C4-2B (cell line): ENCODE measurements at regions not wholly inside any gene's neighbourhood (a gene's known extent, or its start where the extent isn't known, plus 50 kb on each side); places are given as distances from the start of the nearest gene placed in this dataset.
"Not testable (repeated sequence)": the region's sequence is repeated elsewhere in the genome, so short reads cannot be mapped to it uniquely, and the experiment has no call there.

Experiments used
- H3K27ac ChIP-seq: fragments of 450-650 bp; 2 replicates; pipeline ENCODE4 v1.5.1; 2017
- ZFX ChIP-seq: fragments of 450-650 bp; IDR thresholded peaks from 2 replicates; pipeline ENCODE4 v1.6.1; 2017
- TF ChIP-seq, protein P1 (sequence below): fragments of 450-650 bp; conservative IDR thresholded peaks from 2 replicates; pipeline ENCODE4 v1.5.1; 2017; ENCODE audit warnings: mild to moderate bottlenecking

- TF ChIP-seq, protein P1, sequence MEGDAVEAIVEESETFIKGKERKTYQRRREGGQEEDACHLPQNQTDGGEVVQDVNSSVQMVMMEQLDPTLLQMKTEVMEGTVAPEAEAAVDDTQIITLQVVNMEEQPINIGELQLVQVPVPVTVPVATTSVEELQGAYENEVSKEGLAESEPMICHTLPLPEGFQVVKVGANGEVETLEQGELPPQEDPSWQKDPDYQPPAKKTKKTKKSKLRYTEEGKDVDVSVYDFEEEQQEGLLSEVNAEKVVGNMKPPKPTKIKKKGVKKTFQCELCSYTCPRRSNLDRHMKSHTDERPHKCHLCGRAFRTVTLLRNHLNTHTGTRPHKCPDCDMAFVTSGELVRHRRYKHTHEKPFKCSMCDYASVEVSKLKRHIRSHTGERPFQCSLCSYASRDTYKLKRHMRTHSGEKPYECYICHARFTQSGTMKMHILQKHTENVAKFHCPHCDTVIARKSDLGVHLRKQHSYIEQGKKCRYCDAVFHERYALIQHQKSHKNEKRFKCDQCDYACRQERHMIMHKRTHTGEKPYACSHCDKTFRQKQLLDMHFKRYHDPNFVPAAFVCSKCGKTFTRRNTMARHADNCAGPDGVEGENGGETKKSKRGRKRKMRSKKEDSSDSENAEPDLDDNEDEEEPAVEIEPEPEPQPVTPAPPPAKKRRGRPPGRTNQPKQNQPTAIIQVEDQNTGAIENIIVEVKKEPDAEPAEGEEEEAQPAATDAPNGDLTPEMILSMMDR: no peak
- TF ChIP-seq ZFX: no peak
Measured at GRCh38 chr7:21330462-21331178, 97.3 kb upstream of the SP4 start.

GRCh38 chr7:21334906-21335305 is 93.0 kb upstream of the SP4 start:
- H3K27ac ChIP-seq: no peak overlapping the region
- TF ChIP-seq ZFX: no peak
- TF ChIP-seq, protein P1: no peak

More at GRCh38 chr7:21330462-21331178, 97.3 kb upstream of the SP4 start:
- H3K27ac ChIP-seq: no peak overlapping the region

DNA sequence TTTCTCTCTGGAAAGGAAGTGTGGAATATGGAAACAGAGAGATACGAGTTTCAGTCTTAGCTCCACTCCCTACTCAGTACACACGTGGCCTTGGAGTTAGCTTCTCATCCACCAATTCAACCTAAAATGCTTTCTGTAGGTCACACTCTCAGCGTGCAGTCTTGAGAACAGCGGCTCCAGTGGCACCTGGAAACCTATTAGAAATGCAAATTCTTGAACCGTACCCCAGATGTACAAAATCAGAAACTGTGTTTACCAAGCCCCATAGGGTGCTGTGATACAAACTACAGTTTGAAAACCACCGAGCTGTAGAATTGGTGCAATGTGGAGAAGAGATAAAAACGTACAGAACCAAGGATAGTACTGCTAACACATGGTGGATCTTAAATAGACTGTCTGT is 91.1 kb upstream of the SP4 start:
- TF ChIP-seq, protein P1: no peak
- no peak for TF ChIP-seq ZFX

DNA sequence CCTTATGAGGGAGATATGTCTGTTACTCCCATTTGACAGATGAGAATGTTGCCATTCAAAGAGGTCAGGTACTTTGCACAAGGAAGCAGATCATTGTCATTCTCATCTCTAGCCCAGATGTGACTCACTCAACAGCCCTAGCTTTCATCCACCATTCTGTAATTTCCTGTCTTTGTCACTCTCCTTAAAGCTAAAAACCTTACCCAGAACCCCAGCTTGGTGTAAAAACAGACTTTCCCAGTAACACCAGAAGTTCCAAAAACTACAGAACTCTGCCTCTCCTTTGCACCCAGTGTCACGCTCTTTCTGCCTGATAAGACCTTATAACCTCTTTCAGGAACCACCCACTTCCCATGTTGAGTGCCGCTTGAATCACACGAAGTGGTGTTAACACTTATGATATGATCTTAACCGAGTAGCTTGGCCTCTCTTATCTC is 89.1 kb upstream of the SP4 start:
- no peak for TF ChIP-seq ZFX
- TF ChIP-seq, protein P1: no peak
- no peak overlapping the region for H3K27ac ChIP-seq

More for the DNA sequence above, 91.1 kb upstream of the SP4 start:
- no peak overlapping the region for H3K27ac ChIP-seq

DNA sequence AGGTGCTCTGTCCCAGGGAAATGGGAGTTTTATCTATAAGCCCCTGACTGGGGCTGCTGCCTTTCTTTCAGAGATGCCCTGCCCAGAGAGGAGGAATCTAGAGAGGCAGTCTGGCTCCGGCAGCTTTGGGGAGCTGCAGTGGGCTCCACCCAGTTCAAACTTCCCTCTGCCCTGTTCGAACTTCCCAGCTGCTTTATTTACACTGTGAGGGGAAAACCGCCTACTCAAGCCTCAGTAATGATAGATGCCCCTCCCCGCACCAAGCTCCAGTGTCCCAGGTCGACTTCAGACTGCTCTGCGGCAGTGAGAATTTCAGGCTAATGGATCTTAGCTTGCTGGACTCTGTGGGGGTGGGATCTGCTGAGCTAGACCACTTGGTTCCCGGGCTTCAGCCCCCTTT is 83.0 kb upstream of the SP4 start:
- not testable (repeated sequence) for H3K27ac ChIP-seq

DNA sequence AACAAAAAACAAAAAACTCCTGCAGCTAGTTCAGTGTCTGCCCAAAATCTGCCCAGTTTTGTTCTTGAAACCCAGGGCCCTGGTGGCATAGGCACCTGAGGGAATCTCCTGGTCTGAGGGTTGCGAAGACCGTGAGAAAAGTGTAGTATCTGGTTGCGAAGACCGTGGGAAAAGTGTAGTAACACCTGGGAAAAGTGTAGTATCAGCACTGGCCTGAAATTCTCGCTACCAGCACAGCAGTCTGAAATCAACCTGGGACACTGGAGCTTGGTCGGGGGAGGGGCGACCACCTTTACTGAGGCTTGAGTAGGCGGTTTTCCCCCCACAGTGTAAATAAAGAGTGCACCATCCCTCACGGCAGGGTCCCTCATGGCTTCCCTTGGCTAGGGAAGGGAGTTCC is 82.5 kb upstream of the SP4 start:
- H3K27ac ChIP-seq: no peak overlapping the region
- TF ChIP-seq, protein P1: no peak
- TF ChIP-seq ZFX: no peak

- TF ChIP-seq, protein P1: no peak
- no peak for TF ChIP-seq ZFX
- no peak overlapping the region for H3K27ac ChIP-seq
Measured at GRCh38 chr7:21346297-21346696, 81.6 kb upstream of the SP4 start.
